ENCODE measurements at regions not wholly inside any gene's neighbourhood (a gene's known extent, or its start where the extent isn't known, plus 50 kb on each side); places are given as distances from the start of the nearest gene placed in this dataset.

- no peak for TF ChIP-seq REST (IDR thresholded peaks at IDR 0.05; ENCODE audit: insufficient read depth in 1 of 2, low read depth in 2 of 2, low read length in 2 of 2)
- no peak for TF ChIP-seq POLR2AphosphoS5 (IDR thresholded peaks at IDR 0.05; ENCODE audit: low read depth, low read length)
- no peak for TF ChIP-seq FOXP2 (optimal IDR thresholded peaks at IDR 0.05; ENCODE audit: borderline replicate concordance, extremely low read depth, extremely low read length, insufficient read depth)
- no peak for TF ChIP-seq SIN3A (IDR thresholded peaks at IDR 0.05; ENCODE audit: borderline replicate concordance, insufficient read depth, low read length)
- no peak for TF ChIP-seq TAF1 (IDR thresholded peaks at IDR 0.05; ENCODE audit: borderline replicate concordance, insufficient read depth, low read length)
Measured at GRCh38 chr18:78458356-78458755, 521.3 kb upstream of the SALL3 start.

- TF ChIP-seq FOXP2 (optimal IDR thresholded peaks at IDR 0.05; ENCODE audit: borderline replicate concordance, extremely low read depth, extremely low read length, insufficient read depth) (no peak), SIN3A (IDR thresholded peaks at IDR 0.05; ENCODE audit: borderline replicate concordance, insufficient read depth, low read length) (no peak), POLR2AphosphoS5 (IDR thresholded peaks at IDR 0.05; ENCODE audit: low read depth, low read length) (no peak), TAF1 (IDR thresholded peaks at IDR 0.05; ENCODE audit: borderline replicate concordance, insufficient read depth, low read length) (no peak), REST (IDR thresholded peaks at IDR 0.05; ENCODE audit: insufficient read depth in 1 of 2, low read depth in 2 of 2, low read length in 2 of 2) (no peak)
Measured at GRCh38 chr18:78459668-78460067, 520.0 kb upstream of the SALL3 start.

- TF ChIP-seq TAF1 (IDR thresholded peaks at IDR 0.05; ENCODE audit: borderline replicate concordance, insufficient read depth, low read length) (no peak), SIN3A (IDR thresholded peaks at IDR 0.05; ENCODE audit: borderline replicate concordance, insufficient read depth, low read length) (no peak), REST (IDR thresholded peaks at IDR 0.05; ENCODE audit: insufficient read depth in 1 of 2, low read depth in 2 of 2, low read length in 2 of 2) (no peak), FOXP2 (optimal IDR thresholded peaks at IDR 0.05; ENCODE audit: borderline replicate concordance, extremely low read depth, extremely low read length, insufficient read depth) (no peak), POLR2AphosphoS5 (IDR thresholded peaks at IDR 0.05; ENCODE audit: low read depth, low read length) (no peak)
Measured at GRCh38 chr18:78460558-78460957, 519.1 kb upstream of the SALL3 start.

GRCh38 chr18:78473563-78473962, 506.1 kb upstream of the SALL3 start:
- TF ChIP-seq SIN3A (IDR thresholded peaks at IDR 0.05; ENCODE audit: borderline replicate concordance, insufficient read depth, low read length) (no peak), POLR2AphosphoS5 (IDR thresholded peaks at IDR 0.05; ENCODE audit: low read depth, low read length) (no peak), TAF1 (IDR thresholded peaks at IDR 0.05; ENCODE audit: borderline replicate concordance, insufficient read depth, low read length) (no peak), REST (IDR thresholded peaks at IDR 0.05; ENCODE audit: insufficient read depth in 1 of 2, low read depth in 2 of 2, low read length in 2 of 2) (no peak), FOXP2 (optimal IDR thresholded peaks at IDR 0.05; ENCODE audit: borderline replicate concordance, extremely low read depth, extremely low read length, insufficient read depth) (no peak)

- no peak for TF ChIP-seq POLR2AphosphoS5 (IDR thresholded peaks at IDR 0.05; ENCODE audit: low read depth, low read length)
- no peak for TF ChIP-seq FOXP2 (optimal IDR thresholded peaks at IDR 0.05; ENCODE audit: borderline replicate concordance, extremely low read depth, extremely low read length, insufficient read depth)
- TF ChIP-seq TAF1 (IDR thresholded peaks at IDR 0.05; ENCODE audit: borderline replicate concordance, insufficient read depth, low read length): no peak
- no peak for TF ChIP-seq SIN3A (IDR thresholded peaks at IDR 0.05; ENCODE audit: borderline replicate concordance, insufficient read depth, low read length)
- TF ChIP-seq REST (IDR thresholded peaks at IDR 0.05; ENCODE audit: insufficient read depth in 1 of 2, low read depth in 2 of 2, low read length in 2 of 2): no peak
Measured at GRCh38 chr18:78477840-78478239, 501.8 kb upstream of the SALL3 start.
